GM12865 (cell line): ENCODE measurements at regions not wholly inside any gene's neighbourhood (a gene's known extent, or its start where the extent isn't known, plus 50 kb on each side); places are given as distances from the start of the nearest gene placed in this dataset.
A peak's percentile ranks its signal among the peaks of the same experiment; 100 is the strongest.

ENCODE experiments used
- DNase-seq: peaks from one replicate; pipeline ENCODE4 v3.0.0; 2010; ENCODE audit warnings: low read depth
- H3K4me3 ChIP-seq: 2 replicates; pipeline ENCODE4 v1.5.1; 2011; ENCODE audit warnings: mild to moderate bottlenecking, low read depth, low read length, control low read depth
- CTCF ChIP-seq: IDR thresholded peaks from 2 replicates; pipeline ENCODE4 v1.5.1; 2011; ENCODE audit warnings: low read length, control low read depth, low read depth, inconsistent platforms; ENCODE audit not compliant: insufficient read depth; ENCODE audit errors: missing control alignments

DNA sequence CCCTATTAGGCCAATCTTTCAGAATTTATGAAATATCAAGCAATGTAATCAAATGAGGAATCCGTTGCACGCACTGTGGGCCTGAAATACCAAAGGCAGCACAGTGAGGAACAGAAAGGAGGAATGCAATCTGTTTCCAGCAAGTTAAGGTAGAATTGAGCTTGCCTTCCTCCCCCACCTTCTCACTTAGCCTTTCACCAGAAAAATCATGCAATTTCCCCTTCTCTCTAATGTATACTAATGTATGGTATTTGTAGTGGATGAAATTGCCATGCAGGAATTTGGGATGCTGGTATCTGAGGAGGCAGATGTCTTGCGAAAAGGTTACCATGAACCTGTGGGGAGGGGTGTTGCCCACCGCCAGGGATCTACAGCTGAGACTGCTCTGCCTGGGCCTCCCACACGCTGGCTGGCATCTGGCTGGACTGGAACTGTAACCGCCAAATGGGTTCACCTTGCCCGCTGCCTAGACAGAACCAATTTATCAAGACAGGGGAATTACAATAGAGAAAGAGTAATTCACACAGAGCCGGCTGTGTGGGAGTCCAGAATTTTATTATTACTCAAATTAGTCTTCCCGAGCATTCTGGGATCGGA, 222.4 kb upstream of the MYLIP start:
- H3K4me3 ChIP-seq = no peak overlapping the region
- no peak for TF ChIP-seq CTCF
- DNase-seq = no peak

DNA sequence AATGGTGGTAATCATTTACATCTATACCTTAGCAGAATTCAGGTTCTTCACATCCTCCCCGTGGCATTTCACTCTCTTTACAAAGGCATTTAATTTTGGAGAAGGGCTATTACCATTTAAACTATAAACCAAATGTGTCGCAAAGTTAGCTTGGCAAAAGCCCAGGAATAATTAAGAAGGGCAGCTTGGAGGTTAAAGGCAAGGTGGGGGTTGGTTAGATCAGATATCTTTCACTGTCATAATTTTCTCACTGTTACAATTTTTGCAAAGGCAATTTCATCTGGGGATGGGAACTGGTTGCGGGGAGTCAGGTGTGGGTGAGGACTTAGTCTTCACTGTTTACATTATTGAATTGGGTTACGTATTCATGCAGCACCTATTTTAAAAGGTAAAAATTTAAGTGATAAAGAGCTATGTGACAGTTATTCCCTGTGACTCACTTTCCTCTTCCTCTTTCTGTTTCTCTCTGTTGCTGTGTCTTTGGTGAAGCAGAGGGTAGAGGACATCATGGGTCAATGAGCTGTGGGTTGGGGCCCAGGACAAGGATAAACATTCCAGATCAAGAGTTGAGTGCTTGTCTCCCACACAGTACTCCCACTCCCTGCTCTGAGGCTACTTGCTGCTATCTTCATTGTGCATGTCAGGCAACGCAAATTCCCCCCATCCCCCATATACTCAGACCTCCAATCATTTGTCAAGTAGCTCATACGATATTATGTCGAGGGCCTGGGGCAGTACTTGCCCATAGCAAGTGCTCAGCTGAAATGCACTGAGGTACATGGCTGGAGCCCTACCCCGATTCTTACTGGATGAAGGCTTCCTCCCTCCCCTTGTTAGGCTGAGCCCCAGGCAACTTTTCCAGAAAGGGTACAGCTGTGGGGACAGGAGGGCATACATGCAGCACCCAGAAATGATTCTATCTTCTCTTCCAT, 223.1 kb upstream of the MYLIP start:
- DNase-seq = peak; percentile 51
- no peak overlapping the region for H3K4me3 ChIP-seq
- no peak for TF ChIP-seq CTCF

DNA sequence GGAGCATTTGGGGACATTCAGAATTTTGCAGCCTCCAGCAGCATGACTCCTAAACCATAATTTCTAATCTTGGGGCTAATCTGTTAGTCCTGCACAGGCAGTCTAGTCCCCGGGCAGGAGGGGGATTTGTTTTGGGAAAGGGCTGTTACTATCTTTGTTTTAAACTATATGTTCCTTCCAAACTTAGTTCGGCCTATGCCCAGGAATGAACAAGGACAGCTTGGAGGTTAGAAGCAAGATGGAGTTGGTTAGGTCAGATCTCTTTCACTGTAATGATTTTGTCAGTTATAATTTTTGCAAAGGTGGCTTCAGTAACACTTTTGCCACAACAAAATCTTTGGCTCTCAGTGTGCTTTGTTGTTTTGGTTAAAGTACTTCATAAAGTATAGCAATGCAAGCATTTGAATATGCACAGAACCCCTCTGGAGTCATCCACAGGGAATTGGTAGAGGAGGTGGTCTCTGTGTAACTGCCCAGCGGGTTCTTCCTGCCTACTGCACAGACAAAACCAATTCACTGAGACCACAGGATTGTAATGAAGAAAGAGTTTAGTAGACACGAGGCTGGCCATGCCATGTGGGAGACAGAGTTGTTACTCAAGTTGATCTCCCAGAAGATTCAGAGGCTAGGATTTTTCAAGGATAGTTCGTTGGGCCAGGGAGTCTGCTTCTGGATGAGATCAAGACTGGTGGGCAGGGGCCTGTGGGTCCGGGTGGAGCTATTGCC, 224.1 kb upstream of the MYLIP start:
- no peak for DNase-seq
- no peak for TF ChIP-seq CTCF
- no peak overlapping the region for H3K4me3 ChIP-seq

GRCh38 chr6:15901141-15902115, 227.5 kb upstream of the MYLIP start:
- peak; percentile 1 for TF ChIP-seq CTCF
- DNase-seq = peak; percentile 97
- H3K4me3 ChIP-seq = peak overlapping the region; percentile 50

- DNase-seq = no peak
- no peak for TF ChIP-seq CTCF
- H3K4me3 ChIP-seq = no peak overlapping the region
These were observed 230.2 kb upstream of the MYLIP start for GRCh38 chr6:15898693-15899092.
